OCI-LY7 (cell line): ENCODE measurements at regions not wholly inside any gene's neighbourhood (a gene's known extent, or its start where the extent isn't known, plus 50 kb on each side); places are given as distances from the start of the nearest gene placed in this dataset.

ENCODE experiments used
- BruUV-seq: library from RNA; stranded (reverse); fragments of 400-500 nt; replicated peaks from 2 replicates; lab custom pipeline; 2021; lab: Mats Ljungman, UMichigan
- CTCF ChIA-PET: fragments of 300-600 bp; sonication (Branson Sonifier 250); formaldehyde crosslinking; loops from one replicate; lab custom pipeline; 2022; ENCODE audit warnings: antibody characterized with exemption; ENCODE audit not compliant: unreplicated experiment; lab: Charles Lee
- POLR2A ChIA-PET: fragments of 300-600 bp; sonication (Branson Sonifier 250); formaldehyde crosslinking; loops from one replicate; lab custom pipeline; 2022; ENCODE audit warnings: antibody characterized with exemption; lab: Charles Lee
- DNase-seq: peaks from one replicate; pipeline ENCODE4 v3.0.0-alpha.2; 2015; ENCODE audit warnings: low spot score
- H2AFZ ChIP-seq: fragments of 200-600 bp; sonication (generic), shearing (Covaris generic); 2 replicates; pipeline ENCODE4 v1.6.1; 2014; ENCODE audit warnings: mild to moderate bottlenecking, antibody characterized with exemption, low read length, moderate library complexity
- H3K27ac ChIP-seq: fragments of 200-600 bp; sonication (generic); 2 replicates; pipeline ENCODE4 v1.5.1; 2014; ENCODE audit warnings: mixed run types, low read depth, mild to moderate bottlenecking, moderate library complexity, low read length, inconsistent platforms; ENCODE audit not compliant: poor library complexity, severe bottlenecking
- H3K36me3 ChIP-seq: fragments of 200-600 bp; sonication (generic); 2 replicates; pipeline ENCODE4 v1.6.1; 2014; ENCODE audit warnings: mild to moderate bottlenecking, antibody characterized with exemption, low read length, moderate library complexity, mixed read lengths; ENCODE audit not compliant: insufficient read depth
- H3K4me1 ChIP-seq: fragments of 200-600 bp; sonication (generic); 2 replicates; pipeline ENCODE4 v1.5.1; 2014; ENCODE audit warnings: mild to moderate bottlenecking, low read length; ENCODE audit not compliant: insufficient read depth, poor library complexity, severe bottlenecking
- H3K4me2 ChIP-seq: fragments of 200-600 bp; sonication (generic); 2 replicates; pipeline ENCODE4 v1.6.1; 2014; ENCODE audit warnings: mild to moderate bottlenecking, low read length
- H3K4me3 ChIP-seq: fragments of 200-600 bp; sonication (generic); 2 replicates; pipeline ENCODE4 v1.5.1; 2014; ENCODE audit warnings: mild to moderate bottlenecking, low read depth, low read length; ENCODE audit not compliant: poor library complexity, severe bottlenecking
- H3K79me2 ChIP-seq: fragments of 200-600 bp; sonication (generic); 2 replicates; pipeline ENCODE4 v1.6.1; 2016; ENCODE audit warnings: low read depth, mild to moderate bottlenecking, low read length, moderate library complexity, mixed read lengths; ENCODE audit not compliant: insufficient read depth
- H3K9me2 ChIP-seq: fragments of 200-600 bp; sonication (generic); 2 replicates; pipeline ENCODE4 v1.6.1; 2016; ENCODE audit warnings: mild to moderate bottlenecking, low read length, mixed read lengths; ENCODE audit not compliant: insufficient read depth
- H3K9me3 ChIP-seq: fragments of 200-600 bp; sonication (generic); 2 replicates; pipeline ENCODE4 v1.6.1; 2014; ENCODE audit warnings: mild to moderate bottlenecking, mixed run types, low read length, mixed read lengths
- H4K20me1 ChIP-seq: fragments of 200-600 bp; sonication (generic); 2 replicates; pipeline ENCODE4 v1.6.1; 2014; ENCODE audit warnings: mild to moderate bottlenecking, antibody characterized with exemption, low read length, moderate library complexity, mixed read lengths; ENCODE audit not compliant: insufficient read depth
- EZH2phosphoT487 ChIP-seq: fragments of 200-600 bp; sonication (generic); IDR thresholded peaks from 2 replicates; pipeline ENCODE4 v1.6.1; 2018; ENCODE audit warnings: low read depth, borderline replicate concordance, mild to moderate bottlenecking, mixed run types, antibody characterized with exemption, low read length, moderate library complexity, mixed read lengths
- intact Hi-C: fragments of 100-400 bp; cut with micrococcal nuclease; formaldehyde crosslinking; loops from one replicate; pipeline ENCODE4 v1.10.0; 2022; ENCODE audit not compliant: unreplicated experiment
- TF ChIP-seq, protein P1 (sequence below): fragments of 200-600 bp; sonication (generic); conservative IDR thresholded peaks from 2 replicates; pipeline ENCODE4 v1.5.1; 2014; ENCODE audit warnings: mild to moderate bottlenecking, antibody characterized with exemption, low read length, moderate library complexity, mixed read lengths

DNA sequence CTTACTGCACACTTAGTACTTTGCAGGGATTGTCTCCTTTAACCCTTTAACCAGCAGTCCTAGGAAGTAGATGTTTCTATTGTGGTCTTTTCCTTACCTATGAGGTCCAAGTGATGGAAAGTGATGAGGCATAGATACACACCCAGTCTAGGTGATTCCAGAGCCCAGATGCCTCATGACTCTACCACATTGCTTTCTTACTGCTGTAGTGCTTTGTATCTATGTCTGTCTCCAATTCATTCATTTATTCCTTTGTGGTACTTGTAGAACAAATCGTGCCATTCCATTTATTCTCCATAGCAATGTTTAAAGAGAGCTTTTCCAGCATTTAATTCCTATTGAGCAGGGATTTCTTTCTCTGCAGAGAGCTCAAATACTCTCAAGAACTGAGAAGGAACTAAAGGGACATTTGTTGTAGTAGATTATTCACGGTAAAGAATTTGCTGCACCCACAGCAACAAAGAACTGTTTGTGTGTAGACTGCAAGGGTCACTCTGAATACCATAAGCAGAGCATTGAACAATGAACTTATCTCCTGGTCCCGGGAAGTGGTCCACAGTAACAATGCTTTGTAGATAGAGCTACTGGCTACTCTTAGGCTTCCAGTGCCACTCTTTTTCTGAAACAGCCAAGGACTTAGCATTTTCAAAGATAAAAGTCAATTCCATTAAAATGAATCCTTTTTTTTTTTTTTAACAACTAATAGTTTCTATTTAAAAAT, 337.0 kb downstream of the PTEN start:
- intact Hi-C loops = no loop called here
- no TSS peak for BruUV-seq
- H3K9me3 ChIP-seq = no peaks in the 10 kb centered on the region
- DNase-seq = no peak
- no peak overlapping the region for H3K27ac ChIP-seq
- ChIA-PET POLR2A (interaction anchor here (0.5 to 0.6 kb wide), 4 partner anchors 153 to 1851 kb away, joined by 3 read pairs; no protein-coding TSS in a partner anchor), CTCF (no interaction called here)
- H3K4me1 ChIP-seq = no peaks in the 10 kb centered on the region
- no peaks in the 10 kb centered on the region for H3K79me2 ChIP-seq
- H4K20me1 ChIP-seq = no peaks in the 10 kb centered on the region
- no peak overlapping the region for H2AFZ ChIP-seq
- no peaks in the 10 kb centered on the region for H3K36me3 ChIP-seq
- H3K4me3 ChIP-seq = no peak overlapping the region
- H3K4me2 ChIP-seq = no peak overlapping the region
- H3K9me2 ChIP-seq = no peaks in the 10 kb centered on the region
- no peak for TF ChIP-seq EZH2phosphoT487

DNA sequence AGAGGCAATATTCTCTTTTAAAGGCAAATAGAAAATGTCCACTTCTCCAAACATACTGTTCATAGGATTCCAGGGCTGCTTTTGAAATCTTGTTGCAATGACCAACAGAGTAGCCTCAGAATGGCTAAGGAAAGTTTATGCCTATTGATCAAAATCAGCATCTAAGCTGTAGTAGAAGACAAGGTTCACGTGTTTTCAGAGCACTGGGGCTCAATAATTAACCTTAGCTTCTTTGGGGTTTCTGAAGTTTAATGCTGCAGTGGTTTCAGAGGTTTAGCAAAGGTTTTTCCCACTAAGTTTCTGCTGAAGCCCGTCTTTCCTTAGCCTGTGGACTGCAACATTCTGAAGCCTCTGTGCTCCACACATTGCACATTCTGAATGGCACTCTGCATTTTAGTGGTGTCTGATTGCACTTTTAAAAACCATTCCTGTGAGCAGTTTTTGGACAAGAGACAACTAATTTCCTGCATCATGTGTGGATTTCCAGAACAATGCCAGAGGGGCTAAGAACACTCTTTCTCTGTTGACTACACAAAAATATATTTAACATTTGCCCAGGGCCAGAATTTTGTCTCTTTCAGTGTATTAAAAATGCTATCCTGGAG, 342.5 kb downstream of the PTEN start:
- H3K4me1 ChIP-seq = no peaks in the 10 kb centered on the region
- CTCF ChIA-PET = no interaction called here
- no peak for TF ChIP-seq EZH2phosphoT487
- TF ChIP-seq, protein P1, sequence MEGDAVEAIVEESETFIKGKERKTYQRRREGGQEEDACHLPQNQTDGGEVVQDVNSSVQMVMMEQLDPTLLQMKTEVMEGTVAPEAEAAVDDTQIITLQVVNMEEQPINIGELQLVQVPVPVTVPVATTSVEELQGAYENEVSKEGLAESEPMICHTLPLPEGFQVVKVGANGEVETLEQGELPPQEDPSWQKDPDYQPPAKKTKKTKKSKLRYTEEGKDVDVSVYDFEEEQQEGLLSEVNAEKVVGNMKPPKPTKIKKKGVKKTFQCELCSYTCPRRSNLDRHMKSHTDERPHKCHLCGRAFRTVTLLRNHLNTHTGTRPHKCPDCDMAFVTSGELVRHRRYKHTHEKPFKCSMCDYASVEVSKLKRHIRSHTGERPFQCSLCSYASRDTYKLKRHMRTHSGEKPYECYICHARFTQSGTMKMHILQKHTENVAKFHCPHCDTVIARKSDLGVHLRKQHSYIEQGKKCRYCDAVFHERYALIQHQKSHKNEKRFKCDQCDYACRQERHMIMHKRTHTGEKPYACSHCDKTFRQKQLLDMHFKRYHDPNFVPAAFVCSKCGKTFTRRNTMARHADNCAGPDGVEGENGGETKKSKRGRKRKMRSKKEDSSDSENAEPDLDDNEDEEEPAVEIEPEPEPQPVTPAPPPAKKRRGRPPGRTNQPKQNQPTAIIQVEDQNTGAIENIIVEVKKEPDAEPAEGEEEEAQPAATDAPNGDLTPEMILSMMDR = no peak
- no peaks in the 10 kb centered on the region for H4K20me1 ChIP-seq
- no peaks in the 10 kb centered on the region for H3K36me3 ChIP-seq
- H3K79me2 ChIP-seq = no peaks in the 10 kb centered on the region
- POLR2A ChIA-PET = no interaction called here
- intact Hi-C loops = no loop called here
- no peak overlapping the region for H3K4me3 ChIP-seq
- H3K4me2 ChIP-seq = no peak overlapping the region
- no peak overlapping the region for H2AFZ ChIP-seq
- DNase-seq = no peak
- no peak overlapping the region for H3K27ac ChIP-seq
- no TSS peak for BruUV-seq
- no peaks in the 10 kb centered on the region for H3K9me3 ChIP-seq
- H3K9me2 ChIP-seq = no peaks in the 10 kb centered on the region

DNA sequence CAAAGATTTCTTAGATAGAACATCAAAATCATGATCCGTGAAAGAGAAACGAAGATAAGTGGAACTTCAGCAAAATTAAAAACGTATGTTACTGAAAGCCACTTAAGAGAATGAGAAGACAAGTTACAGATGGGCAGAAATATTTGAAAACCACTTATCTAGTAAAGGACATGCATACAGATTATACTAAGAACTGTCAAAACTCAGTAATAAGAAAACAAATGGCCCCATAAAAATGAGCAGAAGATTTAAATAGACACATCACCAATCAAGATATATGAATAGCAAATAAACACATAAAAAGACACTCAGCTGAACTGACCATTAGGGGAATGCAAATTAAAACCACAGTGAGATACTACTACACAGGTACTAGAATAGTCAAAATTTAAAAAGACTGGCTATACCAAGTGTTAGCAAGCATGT, 343.7 kb downstream of the PTEN start:
- Histone ChIP-seq H3K9me3 (no peaks in the 10 kb centered on the region), H3K9me2 (no peaks in the 10 kb centered on the region), H2AFZ (no peak overlapping the region), H3K4me3 (no peak overlapping the region), H3K79me2 (no peaks in the 10 kb centered on the region), H4K20me1 (no peaks in the 10 kb centered on the region), H3K36me3 (no peaks in the 10 kb centered on the region), H3K27ac (no peak overlapping the region), H3K4me1 (no peaks in the 10 kb centered on the region), H3K4me2 (no peak overlapping the region)
- intact Hi-C loops = no loop called here
- TF ChIP-seq, protein P1 = no peak
- TF ChIP-seq EZH2phosphoT487 = no peak
- BruUV-seq = no TSS peak
- ChIA-PET CTCF (no interaction called here), POLR2A (no interaction called here)
- no peak for DNase-seq
